Panc1 (cell line): ENCODE measurements at regions not wholly inside any gene's neighbourhood (a gene's known extent, or its start where the extent isn't known, plus 50 kb on each side); places are given as distances from the start of the nearest gene placed in this dataset.
"Not testable (repeated sequence)": the region's sequence is repeated elsewhere in the genome, so short reads cannot be mapped to it uniquely, and the experiment has no call there.

ENCODE experiments used
- ATAC-seq: fragments of 200-7000 bp; cut with Tn5 transposase; 2 replicates; pipeline ENCODE4 v1.9.1; 2020; ENCODE audit warnings: mild to moderate bottlenecking, moderate library complexity
- BruUV-seq: library from RNA; stranded (reverse); fragments of 400-500 nt; replicated peaks from 2 replicates; lab custom pipeline; 2021; lab: Mats Ljungman, UMichigan
- CTCF ChIA-PET: fragments of 300-600 bp; sonication (Branson Sonifier 250); formaldehyde crosslinking; loops from one replicate; lab custom pipeline; 2022; ENCODE audit warnings: antibody characterized with exemption; lab: Charles Lee
- POLR2A ChIA-PET: fragments of 300-600 bp; sonication (Branson Sonifier 250); formaldehyde crosslinking; loops from one replicate; lab custom pipeline; 2022; ENCODE audit warnings: antibody characterized with exemption; lab: Charles Lee
- DNase-seq: peaks from one replicate; pipeline ENCODE4 v3.0.0-alpha.2; 2010; ENCODE audit warnings: low read depth, low spot score
- H3K27ac ChIP-seq: 2 replicates; pipeline ENCODE4 v1.5.1; 2011; ENCODE audit warnings: mild to moderate bottlenecking, low read length, inconsistent platforms
- H3K27me3 ChIP-seq: fragments of 200-500 bp; sonication (Bioruptor generic); 2 replicates; pipeline ENCODE4 v1.6.0; 2014; ENCODE audit warnings: low read length, inconsistent platforms; ENCODE audit not compliant: control insufficient read depth, insufficient read depth
- H3K36me3 ChIP-seq: fragments of 200-500 bp; sonication (Bioruptor generic); 2 replicates; pipeline ENCODE4 v1.5.1; 2014; ENCODE audit warnings: inconsistent platforms, mild to moderate bottlenecking, low read length, moderate library complexity; ENCODE audit not compliant: control insufficient read depth, insufficient read depth
- H3K4me1 ChIP-seq: 2 replicates; pipeline ENCODE4 v1.5.1; 2011; ENCODE audit warnings: inconsistent platforms, mild to moderate bottlenecking, low read length, moderate library complexity; ENCODE audit not compliant: control insufficient read depth, insufficient read depth
- H3K4me3 ChIP-seq, 2 experiments: 2 replicates each; pipeline ENCODE4 v1.5.1; 2011 to 2012; ENCODE audit warnings: low read depth in 2 of 2, low read length in 2 of 2, mild to moderate bottlenecking in 2 of 2, inconsistent platforms in 1 of 2, moderate library complexity in 1 of 2
- H3K9me3 ChIP-seq: fragments of 200-500 bp; sonication (Bioruptor generic); 2 replicates; pipeline ENCODE4 v1.5.1; 2014; ENCODE audit warnings: low read depth, mild to moderate bottlenecking, inconsistent platforms, low read length, moderate library complexity; ENCODE audit not compliant: control insufficient read depth, insufficient read depth
- CTCF ChIP-seq: fragments of 450-650 bp; IDR thresholded peaks from 2 replicates; pipeline ENCODE4 v1.5.1; 2017; ENCODE audit warnings: mild to moderate bottlenecking
- POLR2AphosphoS5 ChIP-seq: IDR thresholded peaks from 2 replicates; pipeline ENCODE4 v1.6.1; 2012; ENCODE audit warnings: mild to moderate bottlenecking, low read depth, low read length, moderate library complexity
- REST ChIP-seq, 2 experiments: IDR thresholded peaks; 2 replicates each; pipeline ENCODE4 v1.6.1; 2011 to 2012; ENCODE audit warnings: low read depth in 2 of 2, control low read depth in 1 of 2, low read length in 1 of 2, mild to moderate bottlenecking in 1 of 2, moderate library complexity in 1 of 2; ENCODE audit not compliant: insufficient read depth in 1 of 2
- SIN3A ChIP-seq: IDR thresholded peaks from 2 replicates; pipeline ENCODE4 v1.6.1; 2012; ENCODE audit warnings: low read depth, mild to moderate bottlenecking, low read length, moderate library complexity, borderline replicate concordance; ENCODE audit not compliant: insufficient read depth
- TCF7L2 ChIP-seq: IDR thresholded peaks from 2 replicates; pipeline ENCODE4 v1.6.1; 2011; ENCODE audit warnings: mild to moderate bottlenecking, low read depth, low read length, inconsistent platforms
- in situ Hi-C: cut with HindIII; loops from 2 replicates; pipeline ENCODE4 v1.10.0; 2016; ENCODE audit warnings: low sequenced_read_pairs, low pct_unique_long_range_greater_than_20kb
- intact Hi-C: fragments of 100-400 bp; cut with micrococcal nuclease; formaldehyde crosslinking; loops from one replicate; pipeline ENCODE4 v1.10.0; 2022; ENCODE audit not compliant: unreplicated experiment

GRCh38 chr22:27253108-27253902 lies 548.3 kb downstream of the MN1 start:
- no TSS peak for BruUV-seq
- ChIA-PET POLR2A (no interaction called here), CTCF (no interaction called here)
- ATAC-seq (no peak), DNase-seq (no peak)
- no peaks in the 10 kb centered on the region for H3K36me3 ChIP-seq
- no peak overlapping the region for H3K27ac ChIP-seq
- in situ Hi-C loops = no loop called here
- no peaks in the 10 kb centered on the region for H3K9me3 ChIP-seq
- intact Hi-C loops = no loop called here
- H3K27me3 ChIP-seq = no peaks in the 10 kb centered on the region
- H3K4me1 ChIP-seq = no peaks in the 10 kb centered on the region
- H3K4me3 ChIP-seq = no peak overlapping the region
- TF ChIP-seq REST (IDR thresholded peaks at IDR 0.05; ENCODE audit: insufficient read depth in 1 of 2, low read depth in 2 of 2, low read length in 1 of 2) = no peak
- TF ChIP-seq TCF7L2 = no peak
- TF ChIP-seq POLR2AphosphoS5 = no peak
- TF ChIP-seq SIN3A = no peak
- TF ChIP-seq CTCF = no peak

DNA sequence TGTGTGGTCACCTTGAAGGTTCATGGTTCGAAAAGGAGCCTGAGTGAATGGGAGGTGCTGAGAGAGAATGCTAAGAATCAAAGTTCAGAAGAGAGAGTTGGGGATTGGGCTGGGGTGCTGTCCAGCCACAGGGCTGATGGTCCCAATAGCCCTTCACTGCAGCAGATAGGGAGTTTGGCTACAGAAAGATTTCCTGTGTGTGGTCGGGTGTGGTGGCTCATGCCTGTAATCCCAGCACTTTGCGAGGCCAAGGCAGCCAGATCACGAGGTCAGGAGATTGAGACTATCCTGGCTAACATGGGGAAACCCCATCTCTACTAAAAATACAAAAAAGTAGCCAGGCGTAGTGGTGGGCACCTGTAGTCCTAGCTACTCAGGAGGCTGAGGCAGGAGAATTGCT lies 547.5 kb downstream of the MN1 start:
- POLR2A ChIA-PET, H3K27me3 ChIP-seq, H3K4me3 ChIP-seq, H3K4me1 ChIP-seq, BruUV-seq, H3K27ac ChIP-seq, H3K9me3 ChIP-seq, intact Hi-C loops, ATAC-seq, H3K36me3 ChIP-seq, CTCF ChIA-PET, DNase-seq, in situ Hi-C loops: not testable (repeated sequence)

DNA sequence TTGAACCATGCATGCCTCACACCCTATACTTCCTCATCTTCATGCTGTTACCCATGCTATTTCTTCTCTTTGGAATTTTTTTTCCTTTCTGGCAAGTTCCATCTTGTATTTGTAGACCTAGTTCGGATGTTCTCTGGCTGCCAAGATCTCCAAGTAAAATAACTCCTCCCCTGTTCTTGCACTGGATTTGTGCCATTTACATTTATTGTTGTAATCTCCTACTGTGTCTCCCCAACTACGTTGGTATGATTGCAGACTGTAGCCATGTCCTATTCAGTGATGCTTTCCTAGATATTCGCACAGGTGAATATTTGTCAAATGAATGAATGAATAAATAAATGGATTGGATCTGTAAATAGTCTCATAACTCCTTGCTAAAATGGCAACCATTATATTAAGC lies 546.0 kb downstream of the MN1 start:
- no peaks in the 10 kb centered on the region for H3K4me1 ChIP-seq
- H3K36me3 ChIP-seq = no peaks in the 10 kb centered on the region
- TF ChIP-seq TCF7L2 (no peak), REST (IDR thresholded peaks at IDR 0.05; ENCODE audit: insufficient read depth in 1 of 2, low read depth in 2 of 2, low read length in 1 of 2) (no peak)
- POLR2A ChIA-PET = no interaction called here
- CTCF ChIA-PET = no interaction called here
- H3K9me3 ChIP-seq = no peaks in the 10 kb centered on the region
- ATAC-seq (no peak), DNase-seq (no peak)
- no peaks in the 10 kb centered on the region for H3K27me3 ChIP-seq
- in situ Hi-C loops = no loop called here
- H3K4me3 ChIP-seq = no peak overlapping the region
- intact Hi-C loops = no loop called here
- H3K27ac ChIP-seq = no peak overlapping the region
- no TSS peak for BruUV-seq
